ENCODE measurements at regions not wholly inside any gene's neighbourhood (a gene's known extent, or its start where the extent isn't known, plus 50 kb on each side); places are given as distances from the start of the nearest gene placed in this dataset.

- no peaks in the 10 kb centered on the region for H3K9me3 ChIP-seq
- no peaks in the 10 kb centered on the region for H3K27me3 ChIP-seq
- no peak for TF ChIP-seq CTCF (IDR thresholded peaks at IDR 0.05)
- H3K27ac ChIP-seq, result no peak overlapping the region
- H3K36me3 ChIP-seq, result no peaks in the 10 kb centered on the region
- DNase-seq (ENCODE audit: low spot score), result no peak
- no peaks in the 10 kb centered on the region for H3K4me1 ChIP-seq
- H3K4me3 ChIP-seq, result no peak overlapping the region
These were observed 348.0 kb downstream of the SEMA3D start for GRCh38 chr7:84838857-84839256.

GRCh38 chr7:84837405-84837804, 349.5 kb downstream of the SEMA3D start:
- no peak for TF ChIP-seq CTCF (IDR thresholded peaks at IDR 0.05)
- H3K4me3 ChIP-seq, result no peak overlapping the region
- H3K9me3 ChIP-seq, result no peaks in the 10 kb centered on the region
- no peak for DNase-seq (ENCODE audit: low spot score)
- H3K27me3 ChIP-seq, result no peaks in the 10 kb centered on the region
- no peaks in the 10 kb centered on the region for H3K36me3 ChIP-seq
- H3K4me1 ChIP-seq, result no peaks in the 10 kb centered on the region
- no peak overlapping the region for H3K27ac ChIP-seq

- no peaks in the 10 kb centered on the region for H3K4me1 ChIP-seq
- H3K27ac ChIP-seq, result no peak overlapping the region
- H3K9me3 ChIP-seq, result no peaks in the 10 kb centered on the region
- no peak overlapping the region for H3K4me3 ChIP-seq
- TF ChIP-seq CTCF (IDR thresholded peaks at IDR 0.05), result no peak
- H3K27me3 ChIP-seq, result no peaks in the 10 kb centered on the region
- DNase-seq (ENCODE audit: low spot score), result no peak
- no peaks in the 10 kb centered on the region for H3K36me3 ChIP-seq
These were observed 357.1 kb downstream of the SEMA3D start for GRCh38 chr7:84829719-84830118.

GRCh38 chr7:84824057-84824651, 362.7 kb downstream of the SEMA3D start:
- Histone ChIP-seq H3K4me3 (no peak overlapping the region), H3K9me3 (no peaks in the 10 kb centered on the region), H3K27ac (no peak overlapping the region), H3K4me1 (no peaks in the 10 kb centered on the region), H3K36me3 (no peaks in the 10 kb centered on the region), H3K27me3 (no peaks in the 10 kb centered on the region)
- TF ChIP-seq CTCF (IDR thresholded peaks at IDR 0.05), result no peak
- DNase-seq (ENCODE audit: low spot score), result no peak

GRCh38 chr7:84823530-84823929, 363.3 kb downstream of the SEMA3D start:
- no peak for DNase-seq (ENCODE audit: low spot score)
- TF ChIP-seq CTCF (IDR thresholded peaks at IDR 0.05), result no peak
- no peaks in the 10 kb centered on the region for H3K27me3 ChIP-seq
- H3K27ac ChIP-seq, result no peak overlapping the region
- H3K9me3 ChIP-seq, result no peaks in the 10 kb centered on the region
- H3K36me3 ChIP-seq, result no peaks in the 10 kb centered on the region
- H3K4me1 ChIP-seq, result no peaks in the 10 kb centered on the region
- no peak overlapping the region for H3K4me3 ChIP-seq

GRCh38 chr7:84822941-84823510, 363.8 kb downstream of the SEMA3D start:
- H3K27ac ChIP-seq, result no peak overlapping the region
- H3K4me1 ChIP-seq, result no peaks in the 10 kb centered on the region
- no peaks in the 10 kb centered on the region for H3K36me3 ChIP-seq
- H3K4me3 ChIP-seq, result no peak overlapping the region
- no peaks in the 10 kb centered on the region for H3K9me3 ChIP-seq
- H3K27me3 ChIP-seq, result no peaks in the 10 kb centered on the region
- no peak for DNase-seq (ENCODE audit: low spot score)
- TF ChIP-seq CTCF (IDR thresholded peaks at IDR 0.05), result no peak

Data from right atrium auricular region (tissue), 2 donors.